A549 (cell line): ENCODE measurements at regions not wholly inside any gene's neighbourhood (a gene's known extent, or its start where the extent isn't known, plus 50 kb on each side); places are given as distances from the start of the nearest gene placed in this dataset.

Experiments used
- ATAC-seq, 2 experiments: fragments of 200-7000 bp in 1 of 2; fragments of >200 bp in 1 of 2; cut with Nextera tagmentation in 1 of 2; cut with Tn5 transposase in 1 of 2; 3 replicates each; pipeline versions ENCODE4 v1.8.0 to v1.9.1; 2018 to 2020; ENCODE audit warnings: mild to moderate bottlenecking in 1 of 2, moderate library complexity in 1 of 2
- CTCF ChIA-PET: fragments of 300-600 bp; sonication (Branson Sonifier 250); formaldehyde crosslinking; extraction: SDS; loops from one replicate; lab custom pipeline; 2021; ENCODE audit warnings: antibody characterized with exemption, inconsistent platforms; lab: Yijun Ruan, JAX
- POLR2A ChIA-PET: fragments of 350-600 bp; formaldehyde crosslinking; extraction: SDS; loops from one replicate; lab custom pipeline; 2021; ENCODE audit warnings: antibody characterized with exemption, inconsistent platforms; lab: Yijun Ruan, JAX
- DNase-seq, 2 experiments: peaks; one replicate each; pipeline versions ENCODE4 v3.0.0 to v3.0.0-alpha.2; 2011 to 2016; ENCODE audit warnings: low read depth in 1 of 2, low spot score in 1 of 2
- FAIRE-seq: peaks from 2 replicates; lab custom pipeline; 2011; peaks lifted over from hg19 to GRCh38; lab: Jason Lieb, UNC
- H3K27ac ChIP-seq, 2 experiments: fragments of >200 bp; sonication (Bioruptor Twin); formaldehyde crosslinking; 3 replicates each; pipeline ENCODE4 v1.5.1; 2016 to 2017
- H3K4me1 ChIP-seq: fragments of >200 bp; sonication (Bioruptor Twin); formaldehyde crosslinking; 3 replicates; pipeline ENCODE4 v1.6.1; 2016
- H3K4me2 ChIP-seq: fragments of >200 bp; sonication (Bioruptor Twin); formaldehyde crosslinking; 3 replicates; pipeline ENCODE4 v1.6.1; 2016
- H3K4me3 ChIP-seq: fragments of >200 bp; sonication (Bioruptor Twin); formaldehyde crosslinking; 3 replicates; pipeline ENCODE4 v1.5.1; 2016
- H3K9me3 ChIP-seq: fragments of >200 bp; sonication (Bioruptor Twin); formaldehyde crosslinking; 3 replicates; pipeline ENCODE4 v1.6.1; 2016
- BHLHE40 ChIP-seq: IDR thresholded peaks from 2 replicates; pipeline ENCODE4 v1.6.1; 2012; ENCODE audit warnings: low read depth, low read length, inconsistent platforms
- CBX8 ChIP-seq: fragments of 200-600 bp; sonication (generic); IDR thresholded peaks from 2 replicates; pipeline ENCODE4 v1.6.1; 2016
- CEBPB ChIP-seq, 2 experiments: fragments of >200 bp in 1 of 2; sonication (Bioruptor Twin) in 1 of 2; formaldehyde crosslinking in 1 of 2; IDR thresholded peaks; 2 replicates each; pipeline ENCODE4 v1.6.1; 2012 to 2016
- EHMT2 ChIP-seq: fragments of 200-600 bp; sonication (generic); IDR thresholded peaks from 2 replicates; pipeline ENCODE4 v1.6.1; 2016; ENCODE audit warnings: antibody characterized with exemption, low read depth, mild to moderate bottlenecking, moderate library complexity
- EP300 ChIP-seq, 2 experiments: fragments of >200 bp; sonication (Bioruptor Twin); formaldehyde crosslinking; IDR thresholded peaks; 2 replicates in 1 of 2; 3 replicates in 1 of 2; pipeline ENCODE4 v1.6.1; 2016 to 2017
- FOXS1 ChIP-seq: fragments of 250-450 bp; sonication (Bioruptor Pico); IDR thresholded peaks from 2 replicates; pipeline ENCODE4 v1.5.0; 2020; ENCODE audit warnings: mild to moderate bottlenecking, moderate library complexity
- GATA3 ChIP-seq: IDR thresholded peaks from 2 replicates; pipeline ENCODE4 v1.6.1; 2012; ENCODE audit warnings: borderline replicate concordance
- HDAC2 ChIP-seq: fragments of 200-600 bp; sonication (generic); IDR thresholded peaks from 2 replicates; pipeline ENCODE4 v1.6.1; 2016
- HEYL ChIP-seq: fragments of 250-450 bp; sonication (Bioruptor Pico); IDR thresholded peaks from 2 replicates; pipeline ENCODE4 v1.8.0; 2021; ENCODE audit warnings: mild to moderate bottlenecking, moderate library complexity
- HOXB13 ChIP-seq: fragments of 250-450 bp; sonication (Bioruptor Pico); IDR thresholded peaks from 2 replicates; pipeline ENCODE4 v1.5.0; 2020; ENCODE audit warnings: low read depth, mild to moderate bottlenecking, moderate library complexity
- JUN ChIP-seq, 2 experiments: fragments of >200 bp; sonication (Bioruptor Twin); formaldehyde crosslinking; IDR thresholded peaks; 2 replicates in 1 of 2; 3 replicates in 1 of 2; pipeline ENCODE4 v1.6.1; 2016 to 2017
- JUNB ChIP-seq: fragments of >200 bp; sonication (Bioruptor Twin); formaldehyde crosslinking; IDR thresholded peaks from 2 replicates; pipeline ENCODE4 v1.6.1; 2016
- MYC ChIP-seq: IDR thresholded peaks from 2 replicates; pipeline ENCODE4 v1.6.1; 2012; ENCODE audit warnings: mild to moderate bottlenecking, inconsistent platforms, low read length, improper control_type of control experiment, borderline replicate concordance
- NPAS2 ChIP-seq: fragments of 250-450 bp; sonication (Bioruptor Pico); IDR thresholded peaks from 2 replicates; pipeline ENCODE4 v1.8.0; 2022; ENCODE audit warnings: mild to moderate bottlenecking, moderate library complexity, borderline replicate concordance
- PHF8 ChIP-seq: fragments of 200-600 bp; sonication (generic); IDR thresholded peaks from 2 replicates; pipeline ENCODE4 v1.6.1; 2016; ENCODE audit warnings: low read depth, mild to moderate bottlenecking, antibody characterized with exemption, moderate library complexity, borderline replicate concordance
- POLR2AphosphoS2 ChIP-seq: conservative IDR thresholded peaks from 2 replicates; pipeline ENCODE4 v1.6.1; 2012; ENCODE audit warnings: low read length, improper control_type of control experiment, inconsistent platforms
- RARB ChIP-seq: fragments of 250-450 bp; sonication (Bioruptor Pico); IDR thresholded peaks from 2 replicates; pipeline ENCODE4 v1.8.0; 2021; ENCODE audit warnings: mild to moderate bottlenecking, moderate library complexity
- RCOR1 ChIP-seq: fragments of 150-350 bp; IDR thresholded peaks from 2 replicates; pipeline ENCODE4 v1.6.1; 2014; ENCODE audit warnings: antibody characterized with exemption, low read length, low read depth
- RFX5 ChIP-seq: fragments of 450-650 bp; IDR thresholded peaks from 2 replicates; pipeline ENCODE4 v1.7.1; 2014; ENCODE audit warnings: antibody characterized with exemption, mild to moderate bottlenecking, moderate library complexity
- SREBF2 ChIP-seq: fragments of 450-650 bp; IDR thresholded peaks from 2 replicates; pipeline ENCODE4 v1.6.1; 2014; ENCODE audit warnings: mild to moderate bottlenecking, moderate library complexity
- ZC3H11A ChIP-seq: fragments of 450-650 bp; IDR thresholded peaks from 2 replicates; pipeline ENCODE4 v1.6.1; 2014; ENCODE audit warnings: antibody characterized with exemption, mild to moderate bottlenecking
- ZFP36 ChIP-seq: fragments of 450-650 bp; IDR thresholded peaks from 2 replicates; pipeline ENCODE4 v1.6.1; 2014; ENCODE audit warnings: borderline replicate concordance; ENCODE audit not compliant: partially characterized antibody
- ZNF302 ChIP-seq: fragments of 250-450 bp; sonication (Bioruptor Pico); IDR thresholded peaks from 2 replicates; pipeline ENCODE4 v1.9.0; 2021; ENCODE audit warnings: inconsistent platforms, mild to moderate bottlenecking, moderate library complexity
- ZSCAN20 ChIP-seq: fragments of 250-450 bp; sonication (Bioruptor Pico); IDR thresholded peaks from 2 replicates; pipeline ENCODE4 v1.8.0; 2022; ENCODE audit warnings: mild to moderate bottlenecking, moderate library complexity
- WGBS: methylation state at CpG from one replicate; pipeline ENCODE4 v1.1.6; 2017; ENCODE audit errors: missing lambda C conversion rate; 5-methylcytosine and 5-hydroxymethylcytosine counted together
- TF ChIP-seq, protein P1 (sequence below): fragments of 150-350 bp; IDR thresholded peaks from 2 replicates; pipeline ENCODE4 v1.6.1; 2014; ENCODE audit warnings: low read depth, mild to moderate bottlenecking, low read length
- TF ChIP-seq, protein P2 (sequence below): fragments of 200-600 bp; sonication (generic); IDR thresholded peaks from 2 replicates; pipeline ENCODE4 v1.6.1; 2016; ENCODE audit warnings: antibody characterized with exemption, mild to moderate bottlenecking, moderate library complexity

DNA sequence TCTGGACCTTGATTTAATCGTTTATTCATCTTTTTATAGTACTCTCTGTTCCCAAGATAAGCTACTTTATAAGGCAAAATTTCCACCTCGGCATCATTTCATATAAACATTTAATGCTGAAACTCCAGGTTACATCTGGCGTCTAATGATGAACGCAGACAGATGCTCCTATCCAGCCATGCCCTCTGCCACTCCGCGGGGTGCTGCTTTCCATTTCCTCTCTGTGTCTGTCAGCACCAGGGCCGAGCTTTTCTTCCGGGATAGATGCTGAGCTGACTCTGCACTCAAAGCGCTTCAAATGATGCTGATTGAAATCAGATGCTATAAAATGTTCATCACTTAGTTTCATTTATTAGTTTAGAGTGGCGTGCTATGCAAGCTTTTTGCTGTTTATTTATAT lies 80.5 kb upstream of the HELT start:
- no peak overlapping the region for H3K27ac ChIP-seq
- ATAC-seq (no peak), FAIRE-seq (no peak), DNase-seq (no peak)
- CTCF ChIA-PET: interaction anchor here (1.4 kb wide), 1 partner anchor 192 kb away, joined by 3 read pairs; no protein-coding TSS in a partner anchor
- POLR2A ChIA-PET: no interaction called here
- H3K4me1 ChIP-seq: no peaks in the 10 kb centered on the region
- H3K4me2 ChIP-seq: no peak overlapping the region
- no peak for TF ChIP-seq ZC3H11A
- no peak for TF ChIP-seq GATA3
- TF ChIP-seq MYC: no peak
- no peak for TF ChIP-seq ZFP36
- TF ChIP-seq, protein P1, sequence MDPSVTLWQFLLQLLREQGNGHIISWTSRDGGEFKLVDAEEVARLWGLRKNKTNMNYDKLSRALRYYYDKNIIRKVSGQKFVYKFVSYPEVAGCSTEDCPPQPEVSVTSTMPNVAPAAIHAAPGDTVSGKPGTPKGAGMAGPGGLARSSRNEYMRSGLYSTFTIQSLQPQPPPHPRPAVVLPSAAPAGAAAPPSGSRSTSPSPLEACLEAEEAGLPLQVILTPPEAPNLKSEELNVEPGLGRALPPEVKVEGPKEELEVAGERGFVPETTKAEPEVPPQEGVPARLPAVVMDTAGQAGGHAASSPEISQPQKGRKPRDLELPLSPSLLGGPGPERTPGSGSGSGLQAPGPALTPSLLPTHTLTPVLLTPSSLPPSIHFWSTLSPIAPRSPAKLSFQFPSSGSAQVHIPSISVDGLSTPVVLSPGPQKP: no peak
- no peak for TF ChIP-seq CEBPB (IDR thresholded peaks at IDR 0.05)
- TF ChIP-seq NPAS2 (CRISPR knock-in tag): no peak
- TF ChIP-seq RCOR1: no peak
- TF ChIP-seq ZSCAN20 (CRISPR knock-in tag): no peak
- no peak for TF ChIP-seq CBX8
- no peak for TF ChIP-seq ZNF302 (CRISPR knock-in tag)
- no peak for TF ChIP-seq JUN (IDR thresholded peaks at IDR 0.05)
- TF ChIP-seq, all 56 proteins: peak for 0
- 30% methylated on average over 10 of the region's 10 CpGs for WGBS
- no peak overlapping the region for H3K4me3 ChIP-seq
- H3K9me3 ChIP-seq: no peaks in the 10 kb centered on the region

DNA sequence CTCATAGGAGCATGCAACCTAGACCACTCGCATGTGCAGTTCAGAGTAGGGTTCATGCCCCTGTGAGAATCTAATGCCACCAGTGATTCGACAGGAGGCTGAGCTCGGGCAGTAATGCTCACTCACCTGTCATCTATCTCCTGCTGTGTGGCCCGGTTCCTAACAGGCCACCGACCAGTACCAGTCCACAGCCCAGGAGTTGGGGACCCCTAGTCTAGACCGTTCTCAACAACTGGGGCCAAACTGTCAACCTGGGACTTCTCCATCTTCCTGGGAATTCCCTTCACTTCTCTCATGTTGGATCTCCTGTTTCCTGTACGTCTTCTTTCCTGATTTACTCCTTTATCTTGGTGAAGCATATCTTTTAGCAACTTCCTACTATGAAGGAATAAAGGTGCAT lies 79.4 kb upstream of the HELT start:
- Histone ChIP-seq H3K27ac (no peak overlapping the region), H3K4me3 (no peak overlapping the region), H3K4me1 (no peaks in the 10 kb centered on the region), H3K4me2 (no peak overlapping the region), H3K9me3 (no peaks in the 10 kb centered on the region)
- 60% methylated on average over 7 of the region's 7 CpGs for WGBS
- no peak for DNase-seq
- FAIRE-seq: no peak
- ChIA-PET CTCF (no interaction called here), POLR2A (no interaction called here)
- no peak for TF ChIP-seq BHLHE40
- no peak for TF ChIP-seq PHF8
- no peak for TF ChIP-seq EP300 (IDR thresholded peaks at IDR 0.05)
- TF ChIP-seq RARB (CRISPR knock-in tag): no peak
- TF ChIP-seq JUNB: no peak
- TF ChIP-seq, all 56 proteins: peak for 0
- ATAC-seq: no peak

DNA sequence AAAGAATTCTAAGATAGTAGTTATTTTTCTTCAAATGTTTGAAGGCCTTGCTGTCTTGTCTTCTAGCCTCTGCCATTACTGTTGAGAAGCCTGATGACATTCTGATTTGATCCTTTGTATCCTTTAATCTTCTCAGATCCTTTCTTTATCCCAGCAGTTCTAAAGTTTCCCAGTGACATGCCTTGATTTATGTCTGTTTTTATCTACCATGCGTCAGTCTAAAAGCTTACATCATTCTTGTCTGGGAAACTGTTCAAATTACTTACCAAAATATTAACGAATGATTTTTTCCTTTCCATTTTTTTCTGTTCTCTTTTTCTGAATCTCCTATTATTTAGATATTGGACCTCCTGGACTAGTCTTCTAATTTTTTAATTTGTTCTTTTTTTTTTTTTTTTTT lies 78.3 kb upstream of the HELT start:
- H3K4me3 ChIP-seq: no peak overlapping the region
- FAIRE-seq (no peak), ATAC-seq (no peak), DNase-seq (no peak)
- WGBS: 35% methylated on average over 2 of the region's 2 CpGs
- no peak overlapping the region for H3K27ac ChIP-seq
- no peaks in the 10 kb centered on the region for H3K9me3 ChIP-seq
- H3K4me2 ChIP-seq: no peak overlapping the region
- H3K4me1 ChIP-seq: no peaks in the 10 kb centered on the region
- ChIA-PET CTCF (no interaction called here), POLR2A (interaction anchor here (0.6 kb wide), 1 partner anchor 34 kb away, joined by 4 read pairs; no protein-coding TSS in a partner anchor)
- TF ChIP-seq RFX5 (no peak), HDAC2 (no peak), HOXB13 (CRISPR knock-in tag) (no peak), EHMT2 (no peak), FOXS1 (CRISPR knock-in tag) (no peak), HEYL (CRISPR knock-in tag) (no peak), POLR2AphosphoS2 (no peak), SREBF2 (no peak)
- TF ChIP-seq, protein P2, sequence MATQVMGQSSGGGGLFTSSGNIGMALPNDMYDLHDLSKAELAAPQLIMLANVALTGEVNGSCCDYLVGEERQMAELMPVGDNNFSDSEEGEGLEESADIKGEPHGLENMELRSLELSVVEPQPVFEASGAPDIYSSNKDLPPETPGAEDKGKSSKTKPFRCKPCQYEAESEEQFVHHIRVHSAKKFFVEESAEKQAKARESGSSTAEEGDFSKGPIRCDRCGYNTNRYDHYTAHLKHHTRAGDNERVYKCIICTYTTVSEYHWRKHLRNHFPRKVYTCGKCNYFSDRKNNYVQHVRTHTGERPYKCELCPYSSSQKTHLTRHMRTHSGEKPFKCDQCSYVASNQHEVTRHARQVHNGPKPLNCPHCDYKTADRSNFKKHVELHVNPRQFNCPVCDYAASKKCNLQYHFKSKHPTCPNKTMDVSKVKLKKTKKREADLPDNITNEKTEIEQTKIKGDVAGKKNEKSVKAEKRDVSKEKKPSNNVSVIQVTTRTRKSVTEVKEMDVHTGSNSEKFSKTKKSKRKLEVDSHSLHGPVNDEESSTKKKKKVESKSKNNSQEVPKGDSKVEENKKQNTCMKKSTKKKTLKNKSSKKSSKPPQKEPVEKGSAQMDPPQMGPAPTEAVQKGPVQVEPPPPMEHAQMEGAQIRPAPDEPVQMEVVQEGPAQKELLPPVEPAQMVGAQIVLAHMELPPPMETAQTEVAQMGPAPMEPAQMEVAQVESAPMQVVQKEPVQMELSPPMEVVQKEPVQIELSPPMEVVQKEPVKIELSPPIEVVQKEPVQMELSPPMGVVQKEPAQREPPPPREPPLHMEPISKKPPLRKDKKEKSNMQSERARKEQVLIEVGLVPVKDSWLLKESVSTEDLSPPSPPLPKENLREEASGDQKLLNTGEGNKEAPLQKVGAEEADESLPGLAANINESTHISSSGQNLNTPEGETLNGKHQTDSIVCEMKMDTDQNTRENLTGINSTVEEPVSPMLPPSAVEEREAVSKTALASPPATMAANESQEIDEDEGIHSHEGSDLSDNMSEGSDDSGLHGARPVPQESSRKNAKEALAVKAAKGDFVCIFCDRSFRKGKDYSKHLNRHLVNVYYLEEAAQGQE: no peak
